ENCODE measurements at regions not wholly inside any gene's neighbourhood (a gene's known extent, or its start where the extent isn't known, plus 50 kb on each side); places are given as distances from the start of the nearest gene placed in this dataset.

GRCh38 chr11:100632941-100633452 is 54.1 kb upstream of the ARHGAP42 start:
- no peaks in the 10 kb centered on the region for H3K9me3 ChIP-seq (ENCODE audit: low read length)
- ChIA-PET POLR2A (no interaction called here), CTCF (ENCODE audit: low intra/inter-chr PET ratio, low total read pairs) (no interaction called here)
- 0% methylated on average over 5 of the region's 5 CpGs for WGBS (ENCODE audit: low lambda C conversion rate)
- no peaks in the 10 kb centered on the region for H3K27me3 ChIP-seq (ENCODE audit: control insufficient read depth in 1 of 2, insufficient read depth in 2 of 2, low read length in 2 of 2)
- H3K27ac ChIP-seq (ENCODE audit: extremely low read length, insufficient read depth, low read length) = no peak overlapping the region
- no TSS peak for BruUV-seq (replicated peaks)
- peak overlapping the region; percentile 38; the same call in 1 of the 2 replicates for H3K4me2 ChIP-seq (ENCODE audit: low read depth, low read length)
- H3K9ac ChIP-seq (ENCODE audit: insufficient read depth, low read depth, low read length) = no peak overlapping the region
- H3K36me3 ChIP-seq (replicated peaks in 1 of 2; ENCODE audit: control insufficient read depth in 1 of 2, insufficient read depth in 2 of 2, low read length in 2 of 2) = no peaks in the 10 kb centered on the region
- peak; percentile 90 for ATAC-seq
- in situ Hi-C loops (cut with HindIII; ENCODE audit: extremely low pct_ligation_motif_present, low pct_unique_long_range_greater_than_20kb) (no loop called here), intact Hi-C loops (cut with micrococcal nuclease; ENCODE audit: unreplicated experiment) (no loop called here)
- no peak overlapping the region for H2AFZ ChIP-seq (ENCODE audit: low read length)
- no peaks in the 10 kb centered on the region for H3K79me2 ChIP-seq (ENCODE audit: insufficient read depth, low read length)
- H3K4me1 ChIP-seq (ENCODE audit: insufficient read depth, low read length) = peaks cover 10% of the 10 kb centered on the region
- no peaks in the 10 kb centered on the region for H4K20me1 ChIP-seq (ENCODE audit: insufficient read depth, low read length)
- DNase-seq (ENCODE audit: low spot score) = peak; percentile 10
- no peak overlapping the region for H3K4me3 ChIP-seq (replicated peaks in 1 of 3; ENCODE audit: insufficient read depth in 1 of 3, low read depth in 2 of 3, low read length in 3 of 3)
- no peak for FAIRE-seq
- TF ChIP-seq TFE3 (CRISPR knock-in tag; IDR thresholded peaks at IDR 0.05) (no peak), ZNF530 (CRISPR knock-in tag; IDR thresholded peaks at IDR 0.05; ENCODE audit: low read depth) (no peak), HDAC1 (CRISPR knock-in tag; IDR thresholded peaks at IDR 0.05) (no peak), ISL2 (CRISPR knock-in tag; IDR thresholded peaks at IDR 0.05) (no peak), ZFP36L2 (CRISPR knock-in tag; IDR thresholded peaks at IDR 0.05) (no peak), ASH2L (IDR thresholded peaks at IDR 0.05; ENCODE audit: insufficient read length, low read depth, low read length) (no peak), GABPB1 (CRISPR knock-in tag; IDR thresholded peaks at IDR 0.05) (no peak), SRY (CRISPR knock-in tag; IDR thresholded peaks at IDR 0.05) (no peak), KDM6A (CRISPR knock-in tag; IDR thresholded peaks at IDR 0.05; ENCODE audit: low read depth) (no peak), ZNF382 (CRISPR knock-in tag; IDR thresholded peaks at IDR 0.05; ENCODE audit: borderline replicate concordance) (no peak), MEF2D (CRISPR knock-in tag; IDR thresholded peaks at IDR 0.05) (peak; percentile 55; the same call in 1 of the 2 replicates), TBX3 (IDR thresholded peaks at IDR 0.05; ENCODE audit: borderline replicate concordance) (no peak), ZFP37 (CRISPR knock-in tag; IDR thresholded peaks at IDR 0.05; ENCODE audit: borderline replicate concordance) (no peak), SOX5 (CRISPR knock-in tag; IDR thresholded peaks at IDR 0.05; ENCODE audit: borderline replicate concordance) (0 out of 2 replicates have a peak, but pooled peaks have one; percentile 34), NR1H2 (CRISPR knock-in tag; IDR thresholded peaks at IDR 0.05; ENCODE audit: borderline replicate concordance, low read depth) (no peak), ZNF580 (CRISPR knock-in tag; IDR thresholded peaks at IDR 0.05; ENCODE audit: borderline replicate concordance, low read depth) (0 out of 2 replicates have a peak, but pooled peaks have one; percentile 19), PHB2 (IDR thresholded peaks at IDR 0.05; ENCODE audit: partially characterized antibody) (no peak), SOX6 (IDR thresholded peaks at IDR 0.05) (no peak), SOX6 (CRISPR knock-in tag; IDR thresholded peaks at IDR 0.05) (peak; percentile 38), ZSCAN12 (CRISPR knock-in tag; IDR thresholded peaks at IDR 0.05) (no peak), SMAD9 (CRISPR knock-in tag; IDR thresholded peaks at IDR 0.05) (no peak), HOMEZ (CRISPR knock-in tag; IDR thresholded peaks at IDR 0.05; ENCODE audit: low read depth) (no peak), ZMYM4 (CRISPR knock-in tag; IDR thresholded peaks at IDR 0.05) (0 out of 2 replicates have a peak, but pooled peaks have one; percentile 13), CHD4 (IDR thresholded peaks at IDR 0.05; ENCODE audit: borderline replicate concordance, low read length) (no peak), SP4 (CRISPR knock-in tag; IDR thresholded peaks at IDR 0.05) (no peak), NFKB2 (CRISPR knock-in tag; IDR thresholded peaks at IDR 0.05; ENCODE audit: borderline replicate concordance) (no peak)
